ENCODE measurements at regions not wholly inside any gene's neighbourhood (a gene's known extent, or its start where the extent isn't known, plus 50 kb on each side); places are given as distances from the start of the nearest gene placed in this dataset.

GRCh38 chr14:101474563-101475455 lies 86.5 kb upstream of the DIO3 start:
- Histone ChIP-seq H3K4me1 (peaks cover 7 to 10% of the 10 kb centered on the region in 2 donors), H3K27me3 (peaks cover 0 to 12% of the 10 kb centered on the region in 2 donors), H3K27ac (peak overlapping the region in 1 of 2 donors; percentile 34), H3K36me3 (no peaks in the 10 kb centered on the region), H3K4me3 (no peak overlapping the region), H3K9me3 (no peaks in the 10 kb centered on the region)
- ATAC-seq (no peak), DNase-seq (peak in 1 of 4 donors; percentile 24)
- intact Hi-C loops (cut with DNase I): no loop called here
- no peak for TF ChIP-seq CTCF (IDR thresholded peaks at IDR 0.05)

GRCh38 chr14:101475456-101476257 lies 85.6 kb upstream of the DIO3 start:
- Histone ChIP-seq H3K4me3 (no peak overlapping the region), H3K27me3 (peaks cover 0 to 12% of the 10 kb centered on the region in 2 donors), H3K9me3 (no peaks in the 10 kb centered on the region), H3K4me1 (peaks cover 7 to 10% of the 10 kb centered on the region in 2 donors), H3K27ac (peak overlapping the region; percentile 13 to 34), H3K36me3 (no peaks in the 10 kb centered on the region)
- peak in 3 of 4 donors; percentile 31 to 85 (median 67) for DNase-seq
- TF ChIP-seq CTCF (IDR thresholded peaks at IDR 0.05): no peak
- intact Hi-C loops (cut with DNase I): no loop called here
- peak; percentile 67 for ATAC-seq

DNA sequence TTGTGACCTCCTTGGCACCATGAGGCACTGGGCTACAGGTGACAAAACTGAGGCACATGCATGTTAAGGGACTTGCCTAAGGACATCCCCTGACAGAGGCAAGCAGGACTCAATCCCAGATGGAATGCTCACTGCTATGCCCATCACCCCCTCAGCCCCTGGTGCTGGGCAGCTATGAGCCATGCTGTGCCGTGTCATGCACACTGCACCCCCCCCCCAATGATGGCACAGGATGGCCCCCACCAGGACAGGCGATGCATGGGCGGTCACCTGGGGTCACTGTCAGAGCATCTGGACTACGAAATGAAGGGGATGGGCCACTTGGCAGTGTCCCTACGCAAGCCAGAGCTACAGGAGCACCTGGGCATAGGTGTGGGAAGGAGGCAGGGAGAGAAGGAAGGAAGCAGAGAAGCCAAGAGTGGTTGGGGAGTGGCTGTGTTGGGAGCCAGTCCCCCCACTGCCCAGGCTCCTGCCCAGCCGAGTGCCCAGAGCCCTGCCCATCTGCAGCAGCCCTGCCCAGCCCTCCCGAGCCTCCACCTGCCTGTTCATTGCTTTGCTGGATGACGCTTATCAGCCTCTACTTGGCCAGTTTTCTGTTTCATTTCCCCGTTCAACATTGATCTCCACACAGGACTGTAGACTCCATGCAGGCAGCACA lies 84.9 kb upstream of the DIO3 start:
- Histone ChIP-seq H3K4me1 (peaks cover 7 to 10% of the 10 kb centered on the region in 2 donors), H3K4me3 (no peak overlapping the region), H3K9me3 (no peaks in the 10 kb centered on the region), H3K36me3 (no peaks in the 10 kb centered on the region), H3K27me3 (peaks cover 0 to 12% of the 10 kb centered on the region in 2 donors), H3K27ac (peak overlapping the region; percentile 13 to 24)
- no peak for TF ChIP-seq CTCF (IDR thresholded peaks at IDR 0.05)
- DNase-seq (peak in 1 of 4 donors; percentile 64), ATAC-seq (peak; percentile 75)
- intact Hi-C loops (cut with DNase I): no loop called here

DNA sequence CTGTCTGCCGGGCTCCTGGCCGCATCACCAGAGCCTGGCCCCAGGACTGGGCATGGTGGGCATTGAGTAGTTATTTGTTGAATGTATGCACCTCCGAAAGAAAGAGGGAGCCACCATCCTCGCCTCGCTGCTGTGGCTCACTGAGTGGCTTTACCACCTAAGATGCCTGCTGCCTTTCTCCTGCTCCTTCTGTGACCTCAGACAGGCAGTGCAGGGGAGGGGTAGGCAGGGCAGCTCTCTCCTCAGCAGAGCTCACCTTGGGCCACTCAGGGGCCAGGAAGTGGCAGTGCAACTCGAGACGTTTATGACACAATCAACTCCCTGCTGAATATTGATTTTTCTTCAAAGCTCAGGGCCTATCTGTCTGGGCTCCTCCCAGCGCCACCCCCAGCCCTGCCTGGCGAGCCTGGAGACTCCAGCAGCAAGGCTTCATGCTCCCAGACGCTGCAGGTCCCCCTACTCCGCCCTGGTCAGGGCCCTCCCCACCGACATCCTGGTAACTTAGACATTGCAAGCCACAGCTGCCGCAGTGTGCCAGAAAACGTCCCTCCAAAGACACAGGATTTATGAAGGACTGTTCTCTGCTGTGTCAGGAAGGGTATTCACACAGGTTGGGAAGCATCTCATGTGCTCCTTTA lies 84.3 kb upstream of the DIO3 start:
- H3K4me1 ChIP-seq: peaks cover 7 to 10% of the 10 kb centered on the region in 2 donors
- TF ChIP-seq CTCF (IDR thresholded peaks at IDR 0.05): no peak
- DNase-seq (peak in 2 of 4 donors; percentile 63 to 71), ATAC-seq (peak; percentile 85)
- no peaks in the 10 kb centered on the region for H3K9me3 ChIP-seq
- intact Hi-C loops (cut with DNase I): no loop called here
- no peaks in the 10 kb centered on the region for H3K36me3 ChIP-seq
- peaks cover 0 to 18% of the 10 kb centered on the region in 2 donors for H3K27me3 ChIP-seq
- no peak overlapping the region for H3K4me3 ChIP-seq
- H3K27ac ChIP-seq: peak overlapping the region in 1 of 2 donors; percentile 19

Measured in left lung (tissue), 4 donors.